HG02798 (cell line): ENCODE measurements at regions not wholly inside any gene's neighbourhood (a gene's known extent, or its start where the extent isn't known, plus 50 kb on each side); places are given as distances from the start of the nearest gene placed in this dataset.

Experiments used
- ATAC-seq: cut with Tn5 transposase; IDR thresholded peaks from one replicate; pipeline ENCODE4 v1.9.1; 2021; ENCODE audit warnings: mild to moderate bottlenecking; ENCODE audit not compliant: unreplicated experiment, poor library complexity

GRCh38 chr5:121285801-121286521 is 565.7 kb upstream of the FTMT start:
- ATAC-seq, result no peak

GRCh38 chr5:121288781-121289180 is 562.9 kb upstream of the FTMT start:
- ATAC-seq, result no peak

- ATAC-seq, result no peak
These were observed 559.0 kb upstream of the FTMT start for GRCh38 chr5:121292664-121293063.

- no peak for ATAC-seq
These were observed 555.3 kb upstream of the FTMT start for GRCh38 chr5:121296356-121296755.

GRCh38 chr5:121299153-121299552 is 552.5 kb upstream of the FTMT start:
- ATAC-seq, result no peak

- ATAC-seq, result no peak
These were observed 546.8 kb upstream of the FTMT start for GRCh38 chr5:121304838-121305237.

- ATAC-seq, result no peak
These were observed 537.8 kb upstream of the FTMT start for GRCh38 chr5:121313886-121314285.

- ATAC-seq, result no peak
These were observed 535.9 kb upstream of the FTMT start for GRCh38 chr5:121315786-121316185.

GRCh38 chr5:121319292-121319691 is 532.4 kb upstream of the FTMT start:
- no peak for ATAC-seq

GRCh38 chr5:121325930-121326329 is 525.8 kb upstream of the FTMT start:
- no peak for ATAC-seq

- no peak for ATAC-seq
These were observed 501.3 kb upstream of the FTMT start for GRCh38 chr5:121350181-121350930.

- no peak for ATAC-seq
These were observed 485.2 kb upstream of the FTMT start for GRCh38 chr5:121366515-121366914.

- ATAC-seq, result no peak
These were observed 478.3 kb upstream of the FTMT start for GRCh38 chr5:121373371-121373770.

- ATAC-seq, result no peak
These were observed 474.2 kb upstream of the FTMT start for GRCh38 chr5:121377461-121377860.

- no peak for ATAC-seq
These were observed 473.6 kb upstream of the FTMT start for GRCh38 chr5:121378046-121378445.

GRCh38 chr5:121378559-121379359 is 472.9 kb upstream of the FTMT start:
- ATAC-seq, result no peak

- ATAC-seq, result no peak
These were observed 471.6 kb upstream of the FTMT start for GRCh38 chr5:121380066-121380465.

- no peak for ATAC-seq
These were observed 467.3 kb upstream of the FTMT start for GRCh38 chr5:121384359-121384758.

- ATAC-seq, result no peak
These were observed 465.3 kb upstream of the FTMT start for GRCh38 chr5:121386334-121386733.

GRCh38 chr5:121396716-121397115 is 455.0 kb upstream of the FTMT start:
- no peak for ATAC-seq

GRCh38 chr5:121399879-121400278 is 451.8 kb upstream of the FTMT start:
- ATAC-seq, result peak; percentile 71
